ENCODE measurements at regions not wholly inside any gene's neighbourhood (a gene's known extent, or its start where the extent isn't known, plus 50 kb on each side); places are given as distances from the start of the nearest gene placed in this dataset.

DNA sequence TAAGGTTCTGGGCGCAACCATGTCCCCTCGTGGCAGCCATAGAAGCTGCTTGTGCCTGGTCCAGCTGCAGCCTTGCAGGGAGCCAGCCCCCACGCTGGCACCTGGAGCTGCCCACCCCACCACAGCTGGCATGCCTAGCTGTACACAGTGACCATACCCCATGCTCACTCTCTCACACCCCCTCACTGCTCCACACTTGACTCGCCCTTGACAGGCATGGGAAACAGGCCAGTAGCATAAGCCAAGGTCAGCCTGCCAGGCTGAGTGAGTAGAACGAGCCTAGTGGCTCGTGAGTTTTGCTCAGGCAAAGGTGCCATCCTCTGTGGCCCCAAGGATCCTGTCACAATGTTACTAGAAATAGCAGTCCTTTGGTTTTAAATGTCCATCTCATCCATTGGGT is 52.7 kb upstream of the CADM2 start:
- ChIA-PET CTCF (ENCODE audit: low intra/inter-chr PET ratio) (no interaction called here), POLR2A (no interaction called here)
- Histone ChIP-seq H2AFZ (ENCODE audit: low read depth, low read length) (no peak overlapping the region), H3K27ac (ENCODE audit: extremely low read depth, low read depth, low read length) (no peak overlapping the region), H3K4me2 (ENCODE audit: insufficient read depth, low read length) (no peak overlapping the region), H3K36me3 (ENCODE audit: control insufficient read depth, insufficient read depth, low read length) (no peaks in the 10 kb centered on the region), H3K79me2 (ENCODE audit: control insufficient read depth, insufficient read depth, low read length) (no peaks in the 10 kb centered on the region), H3K9me1 (ENCODE audit: control insufficient read depth, insufficient read depth, low read length) (no peaks in the 10 kb centered on the region), H4K20me1 (replicated peaks; ENCODE audit: control insufficient read depth, insufficient read depth, low read length) (no peaks in the 10 kb centered on the region), H3K4me1 (replicated peaks in 1 of 2; ENCODE audit: control insufficient read depth in 2 of 2, insufficient read depth in 2 of 2, low read length in 2 of 2) (no peaks in the 10 kb centered on the region), H3K9ac (ENCODE audit: insufficient read depth in 1 of 2, low read depth in 2 of 2, low read length in 2 of 2) (no peak overlapping the region), H3K4me3 (no peak overlapping the region), H3K27me3 (ENCODE audit: control insufficient read depth in 2 of 2, insufficient read depth in 2 of 2, low read length in 2 of 2) (no peaks in the 10 kb centered on the region), H3K9me3 (replicated peaks; ENCODE audit: control insufficient read depth, insufficient read depth, low read depth, low read length) (no peaks in the 10 kb centered on the region)
- in situ Hi-C loops (cut with MboI) (no loop called here), intact Hi-C loops (cut with micrococcal nuclease) (no loop called here)
- 0% methylated on average over 5 of the region's 6 CpGs for WGBS (ENCODE audit: insufficient coverage, low coverage, missing lambda C conversion rate)
- FAIRE-seq (no peak), DNase-seq (ENCODE audit: extremely low read depth in 1 of 4, low spot score in 3 of 4) (no peak), ATAC-seq (no peak)
- no TSS peak for BruUV-seq (replicated peaks)
- TF ChIP-seq ARID1B (IDR thresholded peaks at IDR 0.05) (no peak), MEF2D (tag; conservative IDR thresholded peaks at IDR 0.05; ENCODE audit: low read depth) (no peak), ZBTB11 (CRISPR knock-in tag; IDR thresholded peaks at IDR 0.05) (no peak), YBX1 (IDR thresholded peaks at IDR 0.05) (no peak), GATAD2A (IDR thresholded peaks at IDR 0.05) (no peak), SIX5 (IDR thresholded peaks at IDR 0.05; ENCODE audit: borderline replicate concordance in 1 of 2, insufficient read depth in 1 of 2, low read depth in 1 of 2, low read length in 2 of 2) (no peak), ZNF212 (CRISPR knock-in tag; IDR thresholded peaks at IDR 0.05) (no peak), HDAC6 (IDR thresholded peaks at IDR 0.05; ENCODE audit: low read depth, low read length) (no peak), ZNF445 (CRISPR knock-in tag; IDR thresholded peaks at IDR 0.05; ENCODE audit: low read depth) (no peak), DEAF1 (CRISPR knock-in tag; IDR thresholded peaks at IDR 0.05) (no peak), RUNX1 (IDR thresholded peaks at IDR 0.05; ENCODE audit: low read depth) (no peak), MAFG (tag; conservative IDR thresholded peaks at IDR 0.05) (no peak), ZNF217 (CRISPR knock-in tag; IDR thresholded peaks at IDR 0.05) (no peak)
- TF ChIP-seq, protein P1, sequence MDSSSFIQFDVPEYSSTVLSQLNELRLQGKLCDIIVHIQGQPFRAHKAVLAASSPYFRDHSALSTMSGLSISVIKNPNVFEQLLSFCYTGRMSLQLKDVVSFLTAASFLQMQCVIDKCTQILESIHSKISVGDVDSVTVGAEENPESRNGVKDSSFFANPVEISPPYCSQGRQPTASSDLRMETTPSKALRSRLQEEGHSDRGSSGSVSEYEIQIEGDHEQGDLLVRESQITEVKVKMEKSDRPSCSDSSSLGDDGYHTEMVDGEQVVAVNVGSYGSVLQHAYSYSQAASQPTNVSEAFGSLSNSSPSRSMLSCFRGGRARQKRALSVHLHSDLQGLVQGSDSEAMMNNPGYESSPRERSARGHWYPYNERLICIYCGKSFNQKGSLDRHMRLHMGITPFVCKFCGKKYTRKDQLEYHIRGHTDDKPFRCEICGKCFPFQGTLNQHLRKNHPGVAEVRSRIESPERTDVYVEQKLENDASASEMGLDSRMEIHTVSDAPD (CRISPR knock-in tag; IDR thresholded peaks at IDR 0.05), result no peak
